ENCODE measurements at regions not wholly inside any gene's neighbourhood (a gene's known extent, or its start where the extent isn't known, plus 50 kb on each side); places are given as distances from the start of the nearest gene placed in this dataset.

DNA sequence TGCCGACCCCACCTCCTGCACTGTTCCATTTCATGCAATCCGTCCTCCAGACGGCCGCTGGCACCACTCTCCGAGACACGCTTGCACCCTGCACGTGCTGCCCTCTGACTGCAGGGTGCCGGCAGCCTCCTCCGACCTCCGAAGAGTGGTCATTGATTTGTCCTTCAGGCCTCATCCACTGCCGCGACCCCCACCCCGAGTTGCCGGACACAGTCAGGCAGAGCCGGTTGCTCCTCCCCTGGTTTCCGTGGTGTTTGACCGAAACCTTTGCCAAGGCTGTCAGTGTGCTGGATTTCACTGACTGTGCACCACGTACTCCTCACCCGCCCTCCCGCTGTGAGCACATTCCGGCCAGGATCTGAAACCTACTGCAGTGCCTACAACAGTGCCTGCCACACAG lies 156.4 kb upstream of the PDE10A start:
- DNase-seq, result no peak

DNA sequence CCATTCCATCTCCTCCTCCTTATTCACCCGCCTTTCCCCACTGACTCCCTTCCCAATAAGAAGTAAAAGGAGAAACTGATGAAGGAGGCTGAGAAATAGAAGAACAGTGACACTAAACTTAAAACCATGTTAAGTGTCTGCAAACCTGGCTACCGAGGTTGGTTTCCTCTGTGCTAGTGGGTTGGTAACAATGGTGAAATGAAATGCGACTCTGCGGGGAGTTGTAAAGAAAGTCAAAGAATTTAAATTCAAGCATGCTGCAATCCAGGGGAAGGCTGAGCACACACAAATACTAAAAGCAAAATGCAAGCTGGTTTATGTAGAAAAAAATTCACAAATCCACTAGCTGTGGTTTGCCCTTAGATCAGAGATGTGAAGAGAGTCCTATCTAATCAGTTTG lies 155.2 kb upstream of the PDE10A start:
- DNase-seq, result no peak

DNA sequence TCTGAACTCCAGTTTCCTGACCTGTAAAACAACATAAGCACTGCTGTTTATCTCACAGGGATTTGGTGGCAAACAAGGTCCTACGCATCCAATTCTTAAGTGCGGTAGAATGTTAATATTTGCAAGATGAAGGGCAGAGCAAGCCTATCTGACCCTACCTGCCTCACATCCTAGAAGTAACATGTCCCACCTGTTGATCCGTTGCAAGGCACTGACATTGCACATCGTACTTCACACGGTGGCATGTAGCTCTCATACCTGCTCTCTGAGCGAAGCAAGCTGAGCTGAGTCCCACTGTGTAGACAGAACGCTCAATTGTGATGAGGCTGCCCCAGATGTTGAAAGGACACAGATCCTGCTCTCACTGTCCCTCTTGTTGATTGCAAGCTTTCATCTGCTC lies 154.7 kb upstream of the PDE10A start:
- no peak for DNase-seq

DNA sequence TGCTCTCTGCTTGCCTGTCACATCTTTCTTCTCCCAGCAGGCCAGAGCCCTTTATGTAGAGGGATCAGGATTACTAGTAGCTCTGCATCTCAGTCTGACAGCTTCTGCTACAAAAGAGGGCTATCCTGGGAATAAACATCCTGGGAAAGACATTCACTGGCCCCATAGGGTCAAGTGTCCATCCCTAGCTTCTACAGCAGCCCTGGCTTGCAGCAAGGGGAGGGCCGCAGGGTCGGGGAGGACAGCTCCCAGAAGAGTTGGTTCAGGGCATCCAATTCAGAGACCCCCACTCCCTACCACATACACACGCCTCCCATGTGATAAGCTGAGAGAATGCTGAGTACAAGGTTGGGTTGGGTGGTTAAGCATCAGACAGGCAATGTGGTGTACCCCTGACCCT lies 154.1 kb upstream of the PDE10A start:
- no peak for DNase-seq

DNA sequence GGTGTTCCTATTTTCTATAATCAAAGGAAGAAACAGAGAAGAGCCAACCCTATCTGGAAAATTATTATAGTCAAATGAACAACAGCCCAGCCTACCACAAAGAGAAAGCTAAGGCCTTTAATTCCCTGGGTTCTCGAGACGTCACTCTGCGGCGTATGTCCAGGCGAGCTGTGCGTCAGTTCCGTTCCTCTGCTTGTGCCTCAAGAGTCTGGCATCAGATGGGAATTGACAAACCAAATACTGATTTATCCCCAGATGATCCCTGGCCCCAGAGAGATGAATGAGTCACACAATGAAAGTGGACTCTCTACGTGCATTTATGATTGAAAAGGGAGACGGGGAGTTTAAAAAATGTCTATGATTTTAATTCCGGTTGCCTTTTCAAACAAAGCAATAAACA lies 151.6 kb upstream of the PDE10A start:
- DNase-seq, result no peak

DNA sequence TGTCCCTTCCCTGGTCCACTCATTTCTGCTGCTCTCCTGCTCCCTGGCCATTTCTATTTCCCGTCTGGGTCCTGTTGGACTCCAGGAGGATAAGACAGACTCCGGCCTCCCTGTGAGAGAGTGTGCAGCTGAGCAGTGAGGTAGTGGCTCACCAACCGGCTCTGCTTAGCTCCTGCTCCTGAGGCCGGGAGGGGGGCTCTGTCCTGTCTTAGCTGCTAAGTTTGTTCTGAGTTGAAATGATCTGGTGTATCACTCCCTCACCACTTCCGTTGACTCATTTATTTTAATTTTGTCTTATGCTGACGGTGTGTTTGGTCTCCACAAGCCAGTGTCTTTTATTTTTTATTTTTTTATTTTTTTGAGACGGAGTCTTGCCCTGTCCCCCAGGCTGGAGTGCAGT lies 148.5 kb upstream of the PDE10A start:
- no peak for DNase-seq

DNA sequence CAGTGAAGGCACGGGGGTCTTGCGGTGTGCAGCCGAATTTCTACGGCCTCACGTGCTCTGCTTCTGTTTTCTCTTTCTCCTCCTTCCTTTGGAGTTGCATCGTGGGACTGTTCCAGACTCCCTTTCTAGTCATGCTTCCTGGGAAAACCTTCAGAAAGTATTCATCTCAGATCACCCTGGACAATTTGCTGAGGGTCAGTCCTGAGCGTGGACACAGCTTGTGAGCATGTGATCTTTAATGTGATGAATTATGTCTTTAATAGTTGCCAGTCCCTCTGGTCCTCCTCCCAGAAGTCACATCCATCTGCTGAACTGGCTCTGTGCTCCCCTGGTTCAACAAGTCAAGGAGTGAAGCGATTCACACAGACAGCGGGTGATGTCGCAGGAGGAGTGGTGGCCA lies 145.0 kb upstream of the PDE10A start:
- DNase-seq, result no peak

DNA sequence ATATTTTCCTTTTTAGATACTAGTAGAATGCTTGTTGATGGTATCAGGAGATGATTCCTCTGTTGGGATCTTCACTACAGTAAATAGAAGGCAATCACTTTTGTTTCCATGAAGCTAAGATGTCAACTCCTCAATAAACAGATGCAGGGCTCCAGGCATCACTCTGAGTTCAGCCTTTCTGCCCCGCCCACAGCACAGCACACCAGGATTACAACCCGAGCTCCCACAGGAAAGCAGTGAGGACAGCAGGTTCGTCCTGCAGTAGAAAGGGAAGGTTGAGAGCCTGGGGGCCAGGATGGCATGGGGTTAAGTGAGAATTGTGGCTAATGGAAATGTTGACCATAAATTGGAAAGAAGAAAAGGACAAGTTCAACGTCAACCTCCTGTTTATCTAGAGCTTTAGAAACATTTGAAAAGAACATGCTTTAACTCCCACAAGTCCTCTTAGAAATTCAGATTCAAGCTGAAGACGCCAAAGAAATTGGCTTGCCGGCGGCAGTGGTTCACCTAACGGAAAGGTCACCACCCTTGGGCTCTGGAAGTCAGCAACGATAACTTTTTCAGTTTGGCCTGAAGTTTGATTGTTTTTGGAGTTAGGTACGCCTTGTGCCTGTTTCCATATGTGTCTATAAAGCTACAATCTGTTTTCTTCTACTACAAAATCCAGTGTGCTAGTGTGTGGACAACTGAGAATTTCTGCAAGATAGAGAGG lies 144.4 kb upstream of the PDE10A start:
- DNase-seq, result no peak

DNA sequence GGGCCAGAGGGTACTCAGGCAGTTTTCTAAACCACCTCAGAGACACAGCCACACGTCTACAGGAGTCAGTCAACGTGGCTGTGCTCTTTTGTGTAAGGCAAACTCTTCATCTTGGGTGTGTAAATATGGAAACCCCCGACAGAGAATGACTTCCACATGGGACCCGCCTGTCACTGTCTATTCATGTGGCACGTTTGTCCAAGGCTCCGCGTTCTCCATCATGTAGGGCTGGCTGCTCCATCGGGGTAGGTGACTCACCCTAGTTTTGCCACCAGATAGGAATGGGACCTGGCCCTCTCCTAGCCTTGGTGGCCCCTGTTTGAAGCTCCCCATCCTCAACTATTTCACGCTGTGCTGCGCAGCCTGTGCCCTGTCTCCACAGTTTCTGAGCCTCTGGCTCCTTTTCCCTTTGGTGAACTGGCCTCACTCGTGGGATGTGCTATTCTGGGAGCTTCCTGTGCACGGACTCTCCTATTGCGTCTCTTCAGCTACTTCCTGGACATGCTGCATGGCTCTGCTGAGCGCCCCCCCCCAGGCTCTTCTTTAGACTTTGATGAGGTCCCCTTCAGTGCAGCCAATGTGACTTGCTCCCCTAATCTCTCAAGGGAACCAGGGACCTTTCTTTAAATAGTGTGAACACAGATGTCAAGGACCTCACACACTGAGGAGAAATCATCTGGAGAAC lies 143.2 kb upstream of the PDE10A start:
- DNase-seq, result no peak

DNA sequence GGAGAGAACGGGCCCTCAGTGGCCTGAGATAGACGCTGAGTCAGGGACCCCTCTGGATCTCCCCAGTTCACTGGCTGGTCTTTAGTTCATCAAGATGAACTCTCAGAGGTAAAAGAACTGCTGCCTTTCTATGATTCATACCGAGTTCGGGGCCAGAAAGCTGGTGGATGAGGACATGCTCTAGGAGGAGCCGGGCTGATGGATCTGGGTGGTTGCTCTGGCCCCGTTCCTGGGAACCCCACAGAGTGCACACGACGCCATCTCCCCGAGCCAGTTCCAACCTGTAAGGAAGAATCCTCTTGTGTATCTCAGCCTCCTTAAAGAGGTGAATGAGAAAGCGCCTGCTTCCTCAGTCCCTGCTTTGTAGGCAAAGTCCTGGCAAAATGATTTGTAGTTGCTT lies 142.6 kb upstream of the PDE10A start:
- DNase-seq, result no peak

DNA sequence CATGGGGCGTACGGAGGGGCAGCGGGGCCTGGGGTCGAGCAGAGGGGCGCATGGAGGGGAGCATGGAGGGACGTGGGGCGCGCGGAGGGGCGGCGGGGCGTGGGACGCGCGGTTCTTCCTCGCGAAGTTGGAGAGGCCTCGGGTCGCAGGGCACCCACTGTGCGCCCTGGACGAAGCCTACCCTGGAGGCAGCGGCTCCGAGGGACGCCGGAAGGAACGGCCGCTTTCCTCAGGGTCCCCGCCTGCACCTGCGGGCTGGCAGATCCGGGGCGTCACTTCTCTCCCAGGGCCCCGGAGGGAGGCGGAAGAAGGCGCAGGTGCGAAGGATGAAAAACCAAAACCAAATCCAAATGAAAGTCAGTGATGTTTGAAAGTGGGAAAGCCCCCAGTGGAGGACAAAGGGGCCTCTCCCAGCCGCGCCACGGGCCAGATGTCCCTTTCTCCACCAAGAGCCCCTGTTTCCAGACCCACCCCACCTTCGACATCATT lies 142.1 kb upstream of the PDE10A start:
- DNase-seq, result no peak

DNA sequence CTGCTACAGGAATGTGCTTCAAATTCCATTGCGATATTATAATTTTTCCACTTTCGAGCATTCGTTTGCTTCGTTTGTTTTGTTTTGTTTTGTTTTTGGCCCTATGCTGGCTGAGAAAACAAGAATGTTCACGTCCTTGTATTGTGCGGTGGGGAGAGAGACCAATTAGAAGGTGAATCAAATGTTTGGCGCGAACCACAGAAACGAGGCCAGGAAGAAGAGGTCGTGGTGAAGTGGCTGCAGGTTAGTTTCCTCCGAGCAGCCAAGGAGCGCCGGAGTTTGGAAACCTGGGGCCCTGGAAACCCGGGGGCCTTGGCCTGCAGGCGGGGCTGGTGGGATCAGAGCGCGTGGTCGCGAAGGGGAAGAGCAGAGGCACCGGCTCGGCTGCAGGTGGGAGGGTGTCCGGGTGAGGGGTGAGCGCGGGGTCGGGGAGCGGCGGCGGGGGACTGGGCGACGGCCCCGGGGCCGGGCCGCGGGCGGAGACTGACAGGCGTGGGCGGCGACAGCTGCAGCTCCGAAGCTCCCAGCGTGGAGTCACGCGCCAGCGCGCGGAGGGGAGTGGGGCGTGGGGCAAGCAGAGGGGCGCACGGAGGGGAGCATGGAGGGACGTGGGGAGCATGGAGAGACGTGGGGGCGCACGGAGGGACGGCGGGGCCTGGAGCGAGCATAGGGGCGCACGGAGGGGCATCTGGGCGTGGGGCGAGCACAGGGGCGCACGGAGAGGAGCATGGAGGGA lies 141.5 kb upstream of the PDE10A start:
- no peak for DNase-seq

DNA sequence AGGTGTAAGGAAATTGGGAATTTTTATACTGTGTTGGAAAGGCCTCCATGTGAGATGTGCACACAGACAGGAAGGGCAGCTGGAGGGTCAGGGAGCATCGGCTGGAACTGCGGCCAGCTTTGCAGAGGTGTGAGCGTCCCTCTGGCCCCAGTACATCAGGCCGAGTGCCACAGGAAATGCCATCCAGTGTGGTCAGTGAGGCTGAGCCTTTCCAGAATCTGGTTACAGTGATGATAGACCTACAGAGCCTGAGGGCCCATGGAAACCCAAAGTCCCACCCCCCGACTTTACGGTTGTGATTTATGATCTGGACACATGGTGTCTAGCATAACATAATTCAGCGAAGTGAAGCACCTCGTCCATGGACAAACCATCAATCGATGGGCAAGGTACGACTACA lies 137.3 kb upstream of the PDE10A start:
- DNase-seq, result no peak

DNA sequence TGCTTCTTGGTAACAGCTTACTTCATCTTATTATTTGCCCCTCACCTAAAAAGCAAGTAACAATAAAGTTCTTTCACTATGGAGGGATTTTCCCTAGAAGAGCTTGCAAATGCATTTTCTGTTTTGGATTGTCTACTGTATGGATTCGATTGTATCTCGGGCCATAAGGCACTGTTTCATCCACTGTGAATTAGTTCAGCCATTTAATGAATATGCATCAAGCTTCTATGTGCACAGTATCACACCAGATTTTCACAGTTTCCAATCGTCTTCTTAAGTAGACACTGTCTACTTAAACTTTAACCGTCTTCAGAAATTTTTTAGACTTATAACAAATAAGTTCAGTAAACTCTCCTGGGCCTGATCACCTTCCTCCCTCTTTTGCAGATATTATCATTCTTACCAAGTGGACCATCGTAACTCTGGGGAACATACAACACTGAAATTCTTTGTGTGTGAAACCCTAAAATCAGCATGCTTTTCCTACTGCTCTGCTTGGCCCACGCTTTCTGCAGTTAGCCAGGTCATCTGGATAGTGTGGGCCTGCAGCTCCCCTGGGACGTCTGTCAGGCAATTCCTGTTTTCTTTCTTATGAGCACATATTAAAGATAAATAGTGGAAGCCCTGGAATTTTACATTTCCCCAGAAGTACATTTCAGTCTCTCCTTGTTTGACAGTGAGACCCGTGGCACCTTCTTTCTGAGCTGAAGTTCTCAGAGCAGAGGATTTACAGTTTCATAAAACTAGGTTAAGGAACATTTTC lies 136.5 kb upstream of the PDE10A start:
- DNase-seq, result no peak

DNA sequence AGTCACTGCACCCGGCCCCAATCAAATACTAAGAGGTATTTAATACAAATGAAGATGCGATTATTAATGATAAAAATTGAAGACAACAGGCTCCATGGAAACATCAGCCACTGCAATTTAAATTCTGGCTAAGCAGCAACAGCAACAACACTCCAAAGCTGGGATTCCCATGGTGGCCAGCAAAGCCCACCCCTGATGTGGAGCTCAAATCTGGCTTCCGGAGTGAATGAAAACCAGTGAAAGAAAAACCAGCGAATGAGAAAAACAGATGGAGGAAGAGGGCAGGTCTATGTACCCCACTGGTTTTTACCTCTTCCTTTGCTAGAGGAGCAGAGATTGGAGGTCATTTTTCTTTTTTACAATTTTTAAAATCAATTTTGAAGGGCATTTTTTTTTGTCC lies 135.9 kb upstream of the PDE10A start:
- DNase-seq, result no peak

DNA sequence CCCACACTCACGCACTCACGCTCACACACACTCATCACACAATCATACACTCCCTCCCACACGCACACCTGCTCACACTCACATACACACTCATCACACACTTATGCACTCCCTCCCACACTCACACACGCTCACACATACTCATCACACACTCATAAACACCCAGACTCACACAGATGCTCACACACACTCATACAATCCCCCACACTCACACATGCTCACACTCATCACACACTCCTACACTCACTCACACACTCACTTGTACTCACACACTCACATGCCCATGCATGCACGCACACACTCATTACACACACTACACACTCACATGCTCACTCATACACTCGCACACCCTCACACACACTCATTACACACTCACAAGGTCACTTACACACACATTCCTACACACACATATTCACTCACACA lies 131.1 kb upstream of the PDE10A start:
- DNase-seq, result no peak

DNA sequence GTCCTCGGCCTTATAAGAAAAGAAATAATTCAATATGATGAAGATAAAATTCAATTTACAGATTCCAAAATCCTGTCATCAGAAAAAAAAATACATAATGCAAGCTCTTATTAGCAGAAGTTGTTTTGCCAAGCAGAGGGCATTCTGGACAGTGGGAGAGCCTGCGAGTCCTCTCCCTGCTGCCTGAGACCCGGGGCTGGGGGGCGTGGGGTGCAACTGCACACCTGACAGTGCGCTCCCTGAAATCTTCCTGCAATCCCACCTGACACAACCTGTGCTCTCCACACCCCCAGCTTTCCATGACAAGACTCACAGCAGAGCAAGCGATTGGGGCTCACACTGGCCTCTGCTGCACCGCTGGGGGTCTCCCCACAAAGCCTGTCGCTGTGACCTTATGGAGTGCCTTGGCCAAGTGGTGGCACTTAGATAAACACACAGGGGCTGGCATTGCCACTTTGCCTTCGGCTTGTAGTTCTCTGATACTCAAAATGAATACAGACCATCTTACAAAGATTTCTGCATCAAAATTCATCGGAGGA lies 130.3 kb upstream of the PDE10A start:
- DNase-seq, result no peak

DNA sequence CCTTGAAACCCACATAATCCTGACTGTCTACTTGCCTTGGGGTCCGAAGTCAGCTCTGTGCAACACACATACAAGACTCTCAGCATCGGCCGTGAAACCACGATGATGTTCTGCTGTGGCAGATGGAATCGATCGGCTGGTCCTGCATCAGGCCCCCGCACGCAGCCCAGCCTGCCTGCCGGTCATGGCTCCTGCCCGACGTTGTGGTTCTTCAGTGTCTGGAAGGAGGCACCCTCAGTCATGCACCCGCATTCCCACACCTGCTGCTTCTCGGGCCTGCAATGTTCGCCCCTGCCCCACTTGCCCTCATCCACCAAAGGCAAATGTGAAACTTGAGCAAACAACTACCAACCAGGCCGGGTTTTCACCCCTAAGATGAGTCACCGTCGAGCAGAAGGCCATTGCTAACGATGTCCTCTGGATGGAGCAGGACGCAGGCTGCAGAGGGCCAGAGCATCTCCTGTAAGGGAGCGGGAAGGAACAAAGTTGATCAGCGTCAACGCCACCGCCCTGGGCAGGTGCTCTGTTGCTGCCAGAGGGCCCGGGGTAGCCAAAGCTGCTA lies 128.9 kb upstream of the PDE10A start:
- DNase-seq, result no peak

DNA sequence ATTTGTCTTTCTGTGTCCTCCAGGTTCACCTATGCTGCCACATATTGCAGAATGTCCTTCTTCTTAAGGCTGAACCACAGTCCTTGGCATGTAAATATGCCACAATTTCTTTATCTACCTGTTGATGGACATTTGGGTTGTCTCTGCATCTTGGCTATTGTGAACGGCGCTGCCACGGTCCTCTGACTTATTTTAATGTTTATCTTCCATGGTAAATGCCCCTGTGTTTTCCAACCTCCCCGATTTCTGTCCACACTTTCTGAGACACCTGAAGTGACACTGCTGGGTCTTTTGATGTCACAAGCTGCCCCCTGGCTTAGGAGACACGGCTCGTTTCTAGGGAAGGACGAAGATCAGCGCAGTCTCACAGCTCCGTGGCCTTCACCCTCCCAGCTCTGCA lies 128.3 kb upstream of the PDE10A start:
- DNase-seq, result no peak

DNA sequence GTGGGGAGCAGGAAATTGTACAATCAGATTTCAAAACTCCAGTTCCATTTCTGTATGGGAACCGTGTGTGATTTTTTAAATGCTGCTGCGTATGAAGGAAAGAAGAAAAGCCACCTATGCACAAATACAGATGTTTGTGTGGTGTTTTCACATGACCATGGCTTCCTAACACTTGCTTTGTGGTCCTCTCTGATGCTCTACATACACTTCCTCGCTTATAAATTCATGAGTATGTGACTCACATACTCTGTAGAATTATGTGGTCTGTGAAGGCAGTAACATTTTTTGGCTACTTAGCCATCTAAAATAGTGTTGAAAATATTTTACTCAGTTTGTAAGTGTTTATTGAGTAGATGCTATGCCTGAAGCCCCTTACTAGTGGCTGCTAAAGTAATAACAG lies 119.8 kb upstream of the PDE10A start:
- DNase-seq, result no peak

DNA sequence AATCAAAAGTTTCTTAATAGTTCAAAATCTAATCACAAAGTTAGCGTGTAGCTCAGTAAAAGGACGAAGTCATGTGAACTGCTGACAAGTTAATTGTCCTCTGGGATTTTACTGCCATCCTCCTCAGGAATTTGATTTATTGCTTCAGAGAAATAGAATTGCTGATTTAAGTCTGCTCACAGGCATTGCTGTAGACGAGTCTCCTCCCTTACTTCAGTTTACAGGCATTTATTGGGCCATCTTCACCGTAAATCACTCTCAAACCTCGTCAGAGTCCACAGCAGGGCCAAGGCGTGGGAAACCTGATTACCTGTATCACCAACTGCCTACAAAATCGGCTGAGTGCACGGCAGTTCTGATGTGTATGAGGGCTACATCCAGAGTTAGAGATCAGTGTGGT lies 119.1 kb upstream of the PDE10A start:
- no peak for DNase-seq

DNA sequence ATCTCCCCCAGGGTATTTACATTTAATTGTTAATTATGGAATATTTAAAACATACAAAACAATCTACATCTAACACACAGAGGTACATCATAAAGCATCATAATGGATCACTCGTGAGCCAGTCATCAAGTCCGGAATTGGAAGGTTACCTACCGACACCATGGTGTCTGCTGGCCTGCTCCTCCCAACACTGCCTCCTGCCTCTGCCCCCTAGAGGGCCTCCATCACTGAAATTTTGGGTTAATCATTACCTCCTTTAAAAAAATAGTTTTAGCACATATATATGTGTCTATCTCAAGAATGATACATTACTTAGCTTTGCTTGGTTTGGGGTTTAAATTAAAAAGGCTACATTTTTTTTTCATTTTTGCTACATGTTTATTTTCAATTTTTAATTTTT lies 114.6 kb upstream of the PDE10A start:
- no peak for DNase-seq

Data from occipital lobe (tissue), 1 donor.